GM20431 (cell line): ENCODE measurements at regions not wholly inside any gene's neighbourhood (a gene's known extent, or its start where the extent isn't known, plus 50 kb on each side); places are given as distances from the start of the nearest gene placed in this dataset.

Source experiments
- in situ Hi-C: fragments of 300-500 bp; cut with MseI, MboI; formaldehyde crosslinking; loops from one replicate; pipeline ENCODE4 v1.15.0; 2020; ENCODE audit warnings: low sequenced_read_pairs; ENCODE audit not compliant: unreplicated experiment

DNA sequence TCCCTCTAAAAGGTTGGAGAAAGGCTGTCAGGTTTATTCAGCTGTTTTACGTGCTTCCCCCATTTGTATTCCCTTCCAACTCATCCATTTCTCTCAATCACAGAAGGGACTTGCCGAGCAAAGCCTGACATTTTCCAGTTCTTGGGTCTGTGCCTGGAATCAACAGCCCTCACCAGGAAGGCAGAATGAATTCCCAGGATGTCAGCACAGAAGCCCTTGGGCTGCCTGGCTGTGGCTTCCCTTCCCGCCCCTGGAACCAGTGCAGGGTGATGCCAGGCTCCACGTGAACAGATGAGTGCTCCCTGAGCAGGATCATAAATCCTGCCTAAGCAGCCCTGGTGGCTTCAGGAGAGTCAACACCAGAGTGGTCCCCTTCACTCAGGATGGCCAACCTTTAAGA is 86.1 kb upstream of the CD83 start:
- in situ Hi-C loops: no loop called here

DNA sequence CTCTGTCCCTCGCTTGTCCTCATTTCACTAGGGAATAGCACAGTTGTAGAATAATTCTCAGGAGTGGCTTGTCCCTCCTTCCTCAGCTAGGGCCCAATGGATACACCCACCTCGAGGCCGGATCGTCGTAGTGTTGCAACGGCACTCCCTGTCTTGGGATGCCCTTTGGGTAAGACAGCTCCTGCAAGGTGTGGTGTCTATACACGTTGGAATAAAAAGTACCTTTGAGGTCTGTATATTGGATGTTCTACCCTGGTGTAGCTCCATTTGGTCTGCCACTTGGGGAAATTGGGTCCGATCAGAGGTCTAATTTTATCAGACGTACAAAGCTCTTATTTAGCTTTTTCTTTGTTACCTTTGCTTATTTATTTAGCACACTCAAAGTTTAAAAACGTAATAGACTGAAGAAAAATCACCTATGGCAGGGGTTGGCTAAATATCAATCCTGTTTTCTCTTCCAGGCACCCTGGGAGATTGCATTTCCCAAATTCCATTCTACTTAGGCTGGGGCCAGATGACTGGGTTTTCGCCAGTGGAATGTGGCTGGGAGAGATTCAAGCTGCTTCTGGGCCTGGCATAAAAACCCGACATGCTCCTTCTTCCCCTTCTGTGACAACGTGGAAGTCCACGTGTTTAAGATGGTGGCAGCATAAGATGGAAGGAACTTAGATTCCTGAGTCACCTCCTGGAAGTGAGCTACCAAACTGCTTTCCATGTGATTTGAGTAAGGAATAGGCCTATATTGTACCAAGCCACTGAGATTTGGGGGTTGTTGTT is 82.3 kb upstream of the CD83 start:
- in situ Hi-C loops: no loop called here

- in situ Hi-C loops: no loop called here
Measured at GRCh38 chr6:14035874-14036273, 81.7 kb upstream of the CD83 start.

GRCh38 chr6:14036911-14037310 is 80.7 kb upstream of the CD83 start:
- in situ Hi-C loops: no loop called here

DNA sequence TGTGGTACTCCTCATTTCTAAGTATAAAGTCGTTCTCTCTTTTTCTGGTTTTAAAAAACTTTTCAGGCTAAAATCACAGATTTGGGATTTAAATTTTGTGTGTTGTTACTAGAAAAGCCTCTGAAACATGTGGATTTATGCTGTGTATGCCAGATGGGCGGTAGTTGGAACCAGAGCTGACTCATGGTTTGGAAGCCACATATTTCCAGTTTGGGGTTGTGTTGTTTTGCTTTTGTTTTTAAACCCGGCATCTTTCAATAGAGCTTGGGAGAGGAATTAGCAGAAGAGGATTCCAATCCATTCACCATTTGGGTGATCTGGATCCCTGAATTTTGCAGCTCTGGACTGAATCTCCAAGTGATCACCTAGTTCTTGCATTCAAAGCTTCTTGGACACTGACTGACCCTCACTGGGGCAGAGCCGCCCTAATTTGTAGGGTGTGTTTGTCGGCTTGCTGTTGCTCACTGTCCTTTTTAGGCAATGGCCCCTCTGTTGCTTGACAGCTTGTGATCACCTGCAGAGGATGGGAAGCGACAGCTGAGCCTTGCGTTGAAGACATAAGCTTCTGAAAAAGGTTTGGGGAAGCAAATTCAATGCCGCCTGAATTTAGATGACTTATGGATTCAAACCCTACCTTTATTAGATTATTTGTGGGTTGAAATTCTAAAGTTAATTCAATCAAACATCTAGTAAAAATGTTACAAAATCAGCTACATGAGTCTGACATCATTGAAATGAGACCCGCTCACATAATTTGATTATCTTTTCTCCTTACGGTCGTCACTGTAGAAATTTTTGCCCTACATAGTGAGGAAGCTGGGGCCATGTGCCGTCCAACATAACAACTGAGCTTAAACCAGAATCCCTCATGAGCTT is 79.9 kb upstream of the CD83 start:
- in situ Hi-C loops: no loop called here

DNA sequence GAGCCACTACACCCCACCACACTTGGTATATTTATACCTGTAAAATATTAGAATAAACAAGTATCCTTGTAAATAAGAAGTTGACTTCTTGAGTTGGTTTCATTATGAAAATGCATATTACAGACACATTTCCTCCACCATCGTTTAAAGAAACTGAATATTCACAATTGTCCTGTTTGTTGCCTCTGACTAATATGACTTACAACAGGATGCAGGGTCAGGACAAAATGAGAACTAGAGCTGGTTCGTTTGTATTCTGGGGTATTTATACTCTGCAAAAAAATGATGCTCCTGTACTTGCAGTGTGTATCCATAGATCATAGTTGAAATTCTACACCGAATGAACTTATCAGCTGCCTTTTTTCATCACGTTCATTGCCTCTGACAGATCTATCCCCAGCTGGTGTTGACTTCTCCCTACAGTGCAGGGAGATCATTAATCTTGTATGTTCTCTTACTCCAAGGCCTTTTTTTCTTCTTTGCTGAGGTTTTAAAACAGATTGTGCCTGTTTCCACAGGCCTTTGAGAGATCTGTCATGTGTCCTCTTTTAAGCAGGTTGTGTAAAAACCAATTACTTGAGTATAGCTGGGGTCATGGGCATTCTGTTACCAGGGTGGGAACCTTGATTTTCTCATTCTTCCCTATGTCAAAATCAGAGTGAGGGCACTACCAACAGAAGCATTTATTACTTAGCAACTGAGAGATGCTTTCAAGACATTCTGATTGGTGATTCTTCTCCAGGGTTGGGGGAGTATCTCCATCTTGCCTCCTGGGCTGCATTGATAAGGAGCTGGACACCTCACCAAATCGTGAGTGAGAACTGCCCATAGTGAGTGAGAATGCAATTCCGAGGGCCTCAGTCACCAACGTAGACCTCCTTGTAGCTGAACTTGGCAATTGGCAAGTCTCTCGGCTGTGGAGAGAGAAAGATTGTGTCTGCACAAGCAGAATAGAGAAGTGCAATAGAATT is 78.8 kb upstream of the CD83 start:
- in situ Hi-C loops: no loop called here

DNA sequence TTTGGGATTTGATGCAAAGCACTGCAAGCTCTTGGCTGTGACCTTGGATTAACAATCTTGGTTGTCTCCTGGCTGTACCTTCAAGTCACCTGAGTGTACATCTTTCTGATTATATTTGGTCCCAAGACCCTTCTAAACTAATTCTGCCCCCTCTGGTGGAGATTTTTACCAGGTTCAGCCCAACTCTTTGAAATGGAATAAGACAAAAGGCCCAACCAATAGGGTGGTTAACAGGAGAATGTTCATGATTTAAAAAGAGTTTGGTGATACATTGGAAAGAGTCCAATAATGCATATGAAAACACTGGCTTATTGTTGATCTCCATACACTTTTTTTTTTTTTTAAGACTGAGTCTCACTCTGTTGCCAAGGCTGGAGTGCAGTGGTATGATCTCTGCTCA is 77.5 kb upstream of the CD83 start:
- in situ Hi-C loops: no loop called here

DNA sequence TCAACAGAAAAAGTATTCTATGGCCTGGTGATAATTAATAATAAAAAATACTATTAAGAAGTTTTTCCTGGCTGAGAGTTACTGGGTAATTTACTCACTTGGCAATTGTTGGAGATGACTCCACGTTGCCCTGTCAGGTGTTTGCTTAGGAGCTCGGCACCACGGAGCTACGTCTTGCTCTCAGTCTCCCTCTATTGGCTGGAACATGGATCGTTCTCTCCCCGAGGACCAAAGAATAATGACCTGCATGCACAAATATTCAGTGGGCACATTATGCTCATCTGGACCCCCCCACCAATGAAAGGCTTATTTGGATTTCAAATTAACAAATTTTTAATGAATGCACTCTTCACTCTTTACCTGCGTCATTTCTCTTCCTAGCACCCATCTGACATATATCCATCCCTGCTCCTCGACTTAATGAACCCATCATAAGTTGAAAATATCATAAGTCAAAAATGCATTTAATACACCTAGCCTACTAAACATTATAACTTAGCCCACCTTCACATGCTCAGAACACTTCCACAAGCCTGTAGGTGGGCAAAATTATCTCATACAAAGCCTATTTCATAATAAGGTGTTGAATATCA is 71.0 kb upstream of the CD83 start:
- in situ Hi-C loops: no loop called here

GRCh38 chr6:14047151-14047740 is 70.3 kb upstream of the CD83 start:
- in situ Hi-C loops: no loop called here

GRCh38 chr6:14048837-14049236 is 68.7 kb upstream of the CD83 start:
- in situ Hi-C loops: no loop called here

- in situ Hi-C loops: no loop called here
Measured at GRCh38 chr6:14051355-14051754, 66.2 kb upstream of the CD83 start.

- in situ Hi-C loops: no loop called here
Measured at GRCh38 chr6:14053811-14054210, 63.8 kb upstream of the CD83 start.

GRCh38 chr6:14055541-14055940 is 62.0 kb upstream of the CD83 start:
- in situ Hi-C loops: no loop called here

DNA sequence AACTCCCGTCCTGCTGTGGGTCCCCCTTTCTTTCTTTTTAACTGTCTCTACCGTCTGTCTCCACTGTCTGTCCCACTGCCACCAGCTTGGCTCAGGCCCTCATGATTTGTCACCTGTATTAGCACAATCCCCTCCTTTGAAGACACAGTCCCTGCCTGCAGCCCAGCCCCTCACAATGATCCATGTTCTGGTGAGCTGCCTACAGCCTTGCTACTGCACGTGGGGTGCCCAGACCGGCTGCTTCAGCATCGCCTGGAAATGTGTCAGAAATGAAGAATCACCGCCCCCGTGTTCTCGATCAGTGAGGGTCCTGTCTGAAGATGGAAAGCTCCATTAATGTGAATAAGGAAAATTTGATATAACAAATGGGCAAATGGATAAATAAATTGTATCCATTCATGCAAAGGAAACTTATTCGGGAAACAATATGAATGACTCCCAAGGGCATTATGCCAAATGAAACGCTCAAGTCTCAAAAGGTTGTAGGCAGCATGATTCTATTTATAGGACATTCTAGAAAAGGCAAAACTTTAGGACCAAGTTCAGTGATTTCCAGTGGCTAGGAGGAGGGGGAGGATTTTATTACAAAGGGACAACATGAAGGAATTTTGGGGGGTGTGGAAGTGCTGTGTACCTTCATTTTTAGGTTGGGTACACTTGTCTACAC is 59.4 kb upstream of the CD83 start:
- in situ Hi-C loops: no loop called here

DNA sequence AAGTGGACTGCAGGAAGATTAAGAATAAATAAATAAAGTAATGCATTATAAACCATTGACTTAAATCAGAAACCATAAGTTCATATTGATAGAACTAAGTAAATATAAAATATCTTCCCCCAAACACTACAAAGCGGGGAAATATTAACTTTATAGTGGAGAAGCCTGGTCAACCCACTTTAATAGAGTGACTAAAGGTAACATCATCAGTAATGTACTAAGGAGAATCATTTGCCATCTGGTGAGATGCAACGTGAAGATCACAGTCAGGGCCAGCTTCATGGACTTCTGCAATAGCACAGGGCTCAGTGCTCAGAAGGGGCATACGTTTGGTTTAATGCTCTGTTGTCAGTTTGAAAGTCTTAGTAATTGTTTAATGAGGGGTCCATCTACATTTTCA is 58.8 kb upstream of the CD83 start:
- in situ Hi-C loops: no loop called here

DNA sequence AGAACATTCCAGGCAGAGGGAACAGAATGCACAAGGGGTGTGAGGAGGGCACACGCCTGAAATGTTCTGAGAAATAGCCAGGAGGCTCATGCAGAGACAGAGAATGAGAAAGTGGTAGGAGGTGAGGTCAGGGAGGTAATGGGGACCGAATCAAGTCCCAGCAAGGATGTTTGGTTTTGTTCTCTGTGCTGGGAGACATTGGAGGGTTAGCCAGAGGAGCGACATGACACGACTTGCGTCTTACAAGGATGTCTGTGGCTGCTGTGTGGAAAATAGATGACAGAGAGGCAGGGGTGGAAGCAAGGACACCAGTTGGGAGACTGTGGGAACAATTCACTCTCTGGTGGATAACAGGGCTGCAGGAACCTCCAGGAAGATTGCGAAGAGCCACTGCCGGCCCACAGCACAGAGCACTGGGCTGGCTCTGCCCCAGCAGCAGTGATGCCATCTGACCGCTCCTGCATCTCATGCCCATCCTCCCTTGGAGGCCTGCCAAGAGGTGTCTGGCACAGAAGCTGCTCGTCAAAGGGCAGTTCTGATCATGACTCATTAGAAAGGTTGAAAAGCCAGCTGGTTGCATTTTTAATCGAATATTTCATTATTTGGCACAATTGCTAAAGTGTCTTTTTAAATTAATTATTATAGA is 57.7 kb upstream of the CD83 start:
- in situ Hi-C loops: loop anchor here (10.0 kb wide), 1 partner anchor 145 kb away; no protein-coding TSS in a partner anchor

DNA sequence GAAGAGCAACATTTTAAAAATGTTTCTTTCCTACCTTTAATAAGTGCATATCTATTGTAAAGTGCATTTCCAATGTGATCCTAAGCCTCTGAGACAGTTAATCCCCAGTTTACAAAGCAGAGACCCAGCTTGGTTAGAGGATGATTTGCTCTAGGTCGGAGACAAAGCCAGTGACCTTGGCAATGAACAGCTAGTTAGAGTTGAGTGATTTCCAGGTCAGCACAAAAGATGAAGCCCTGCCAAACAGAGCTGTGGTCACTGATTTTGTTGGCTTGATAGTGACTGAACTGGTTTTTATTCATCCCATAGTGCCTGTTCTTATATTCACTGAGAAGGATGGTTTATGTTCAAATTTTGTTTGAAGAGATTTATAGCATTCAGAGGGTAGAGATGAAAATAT is 56.6 kb upstream of the CD83 start:
- in situ Hi-C loops: loop anchor here (10.0 kb wide), 1 partner anchor 146 kb away; no protein-coding TSS in a partner anchor

- in situ Hi-C loops: loop anchor here (10.0 kb wide), 1 partner anchor 147 kb away; no protein-coding TSS in a partner anchor
Measured at GRCh38 chr6:14061643-14062042, 55.9 kb upstream of the CD83 start.
